ENCODE measurements at regions not wholly inside any gene's neighbourhood (a gene's known extent, or its start where the extent isn't known, plus 50 kb on each side); places are given as distances from the start of the nearest gene placed in this dataset.

DNA sequence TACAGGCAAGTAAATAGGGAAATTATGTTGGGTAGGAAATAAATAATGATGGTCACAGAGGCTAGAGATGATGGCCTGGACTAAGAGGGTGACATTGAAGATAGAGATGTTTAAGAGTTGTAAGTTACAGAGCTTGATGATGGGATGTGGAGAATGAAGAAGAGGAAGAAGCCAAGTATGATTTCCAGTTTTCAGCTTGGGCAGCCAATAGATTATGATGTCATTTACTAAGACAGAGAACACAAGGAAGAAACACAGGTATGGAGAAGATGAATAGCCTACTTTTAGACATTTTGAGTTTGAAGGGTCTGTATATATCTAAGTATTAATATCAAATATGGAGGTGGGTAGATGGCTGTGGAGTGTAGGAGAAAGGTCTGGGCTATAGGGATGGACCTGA lies 56.0 kb upstream of the PRELP start:
- TF ChIP-seq, protein P1, sequence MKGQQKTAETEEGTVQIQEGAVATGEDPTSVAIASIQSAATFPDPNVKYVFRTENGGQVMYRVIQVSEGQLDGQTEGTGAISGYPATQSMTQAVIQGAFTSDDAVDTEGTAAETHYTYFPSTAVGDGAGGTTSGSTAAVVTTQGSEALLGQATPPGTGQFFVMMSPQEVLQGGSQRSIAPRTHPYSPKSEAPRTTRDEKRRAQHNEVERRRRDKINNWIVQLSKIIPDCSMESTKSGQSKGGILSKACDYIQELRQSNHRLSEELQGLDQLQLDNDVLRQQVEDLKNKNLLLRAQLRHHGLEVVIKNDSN (IDR thresholded peaks at IDR 0.05; ENCODE audit: borderline replicate concordance, extremely low read length, insufficient read depth, low read depth, low read length), result no peak
- no peak for TF ChIP-seq SREBF2 (IDR thresholded peaks at IDR 0.05; ENCODE audit: low read length)
- TF ChIP-seq HDAC2 (IDR thresholded peaks at IDR 0.05), result no peak

All from GM12878 (cell line).